ENCODE measurements at regions not wholly inside any gene's neighbourhood (a gene's known extent, or its start where the extent isn't known, plus 50 kb on each side); places are given as distances from the start of the nearest gene placed in this dataset.

- no peak for TF ChIP-seq CTCF (IDR thresholded peaks at IDR 0.05; ENCODE audit: low read depth, low read length, poor library complexity, severe bottlenecking)
- no peak for TF ChIP-seq EZH2phosphoT487 (IDR thresholded peaks at IDR 0.05; ENCODE audit: borderline replicate concordance, low read length)
Observed at GRCh38 chr1:191866155-191866554, 292.1 kb upstream of the RGS18 start.
